ENCODE measurements at regions not wholly inside any gene's neighbourhood (a gene's known extent, or its start where the extent isn't known, plus 50 kb on each side); places are given as distances from the start of the nearest gene placed in this dataset.

DNA sequence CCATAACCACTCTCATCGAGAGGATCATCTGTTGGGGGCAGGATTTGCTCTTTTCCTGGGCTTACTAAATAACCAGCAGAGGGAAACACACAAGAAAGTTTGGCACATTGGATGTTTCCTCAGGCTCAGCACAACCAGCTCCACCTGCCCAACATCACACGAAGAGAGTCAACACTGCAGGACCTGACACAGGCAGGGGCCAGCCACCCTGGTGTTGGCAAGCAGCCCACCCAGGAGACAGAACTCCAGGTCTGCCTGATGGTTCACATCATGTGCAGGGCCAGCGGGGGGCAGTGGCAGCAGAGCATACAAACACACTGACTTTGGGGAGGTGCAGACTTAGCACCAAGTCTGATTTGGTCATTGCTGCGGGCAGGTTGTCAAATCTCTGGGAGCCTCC lies 182.3 kb upstream of the GALNT2 start:
- DNase-seq (ENCODE audit: low spot score) = no peak

DNA sequence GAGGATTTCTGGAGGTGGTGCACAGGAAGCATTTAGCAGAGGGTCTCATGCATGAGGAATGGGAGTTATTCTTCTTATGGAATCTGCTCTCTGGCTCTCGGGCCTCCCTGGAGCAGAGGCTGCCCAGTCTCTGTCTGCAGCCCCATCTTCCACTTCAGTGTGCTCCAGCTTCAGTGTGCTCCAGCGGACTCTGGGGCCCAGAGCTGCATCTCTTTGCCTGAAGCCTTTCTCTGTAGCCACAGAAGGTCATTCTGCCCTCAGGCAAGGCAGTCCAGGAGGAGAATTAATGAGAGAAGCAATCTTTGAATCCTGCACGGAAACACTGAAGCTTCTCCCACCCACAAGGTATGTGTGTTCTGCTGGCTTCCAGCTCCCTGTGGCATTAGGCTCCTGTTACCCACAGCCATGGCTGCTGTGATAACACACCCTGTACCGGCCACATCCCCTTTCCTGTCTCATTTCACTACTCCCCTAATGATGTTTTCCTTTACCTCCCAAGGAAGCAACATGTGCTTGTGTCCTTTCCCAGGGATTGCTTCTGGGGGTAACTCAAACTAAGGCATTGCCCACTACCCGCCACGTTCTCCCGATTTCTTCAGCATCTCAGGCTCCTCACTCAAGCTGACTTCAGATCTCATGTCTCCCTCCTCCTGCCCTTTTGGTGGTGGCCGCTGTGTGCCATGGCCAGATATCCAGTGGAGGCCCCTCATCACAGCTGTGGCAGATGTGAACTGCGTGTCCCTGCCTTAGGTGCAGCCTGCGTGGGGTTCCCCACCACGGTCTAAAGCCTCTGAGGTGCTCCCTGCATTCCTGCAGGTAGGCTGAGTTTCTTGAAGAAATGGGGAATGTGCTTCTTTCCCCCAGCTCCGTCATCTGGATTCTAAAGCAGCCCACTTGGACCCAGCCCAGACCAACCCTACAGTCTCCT lies 181.2 kb upstream of the GALNT2 start:
- DNase-seq (ENCODE audit: low spot score) = no peak

DNA sequence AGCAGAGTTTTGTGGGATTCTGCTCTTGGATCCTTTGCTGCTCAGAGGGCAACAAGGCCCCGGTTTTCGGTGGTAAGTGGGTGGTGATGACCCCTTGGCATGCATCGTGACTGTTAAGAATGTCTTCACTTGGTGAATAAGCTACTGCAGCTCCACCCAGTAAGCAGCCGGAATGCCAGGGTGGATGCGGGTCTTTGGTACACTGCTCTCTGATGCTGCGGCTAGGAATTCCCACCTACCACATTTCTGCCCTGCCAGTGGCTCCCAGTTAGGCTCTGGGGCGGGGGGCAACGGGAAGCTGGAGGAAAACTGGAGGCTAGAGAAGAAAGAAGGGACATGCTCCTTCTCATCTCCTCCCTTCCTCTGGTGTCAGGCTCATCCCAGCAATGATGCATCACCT lies 180.4 kb upstream of the GALNT2 start:
- DNase-seq (ENCODE audit: low spot score) = no peak

DNA sequence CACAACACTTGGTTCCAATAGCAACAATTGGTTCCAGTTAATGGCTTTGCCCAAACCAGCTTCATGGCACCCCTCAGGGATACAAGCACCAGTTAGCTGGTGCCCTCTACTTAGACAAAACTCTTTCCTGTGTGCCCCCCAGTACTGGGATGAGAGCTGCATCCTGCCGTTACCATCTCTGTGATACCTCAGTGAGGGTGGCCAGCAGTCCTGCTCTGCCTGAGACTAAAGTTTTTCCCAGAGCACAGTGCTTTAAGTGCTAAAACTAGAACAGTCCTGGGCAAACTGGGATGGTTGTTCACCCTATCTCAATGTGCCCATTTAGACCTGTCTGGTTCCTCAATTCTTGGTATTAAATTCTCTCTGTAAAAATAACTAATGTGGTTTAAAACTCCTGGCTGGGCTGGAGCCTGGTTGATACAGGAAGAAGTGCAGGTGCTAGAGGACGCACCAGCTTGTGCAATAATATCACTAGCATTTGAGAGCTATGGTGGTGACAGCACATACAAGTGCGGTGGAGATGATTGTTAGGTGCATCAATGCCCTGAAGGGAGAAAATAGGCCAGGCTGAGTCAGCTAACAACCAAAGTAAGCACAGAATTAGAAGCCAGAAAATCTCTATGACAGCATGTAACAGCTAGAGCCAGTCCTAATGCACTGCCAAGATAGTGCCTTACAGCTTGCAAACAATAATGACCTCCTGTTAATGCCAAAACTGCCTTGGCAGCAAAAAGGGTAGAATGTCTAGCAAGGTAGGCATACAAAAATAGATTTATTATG lies 179.8 kb upstream of the GALNT2 start:
- DNase-seq (ENCODE audit: low spot score) = no peak

DNA sequence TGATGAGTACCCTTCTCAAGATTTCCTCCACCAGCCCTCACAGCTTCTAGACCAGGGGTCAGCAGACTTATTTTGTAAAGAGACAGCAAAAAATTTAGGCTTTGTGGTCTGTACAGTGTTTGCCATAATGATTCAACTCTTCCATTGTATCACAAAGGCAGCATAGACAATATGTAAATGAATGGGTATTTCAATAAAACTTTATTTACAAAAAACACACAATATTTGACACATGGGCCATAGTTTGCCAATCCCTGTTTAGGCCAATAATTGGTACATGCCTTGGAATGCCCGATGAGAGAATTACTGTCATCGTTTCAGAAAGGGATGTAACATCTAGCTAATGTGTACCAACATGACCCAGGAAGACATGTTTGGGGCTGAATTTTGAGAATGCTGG lies 178.9 kb upstream of the GALNT2 start:
- no peak for DNase-seq (ENCODE audit: low spot score)

DNA sequence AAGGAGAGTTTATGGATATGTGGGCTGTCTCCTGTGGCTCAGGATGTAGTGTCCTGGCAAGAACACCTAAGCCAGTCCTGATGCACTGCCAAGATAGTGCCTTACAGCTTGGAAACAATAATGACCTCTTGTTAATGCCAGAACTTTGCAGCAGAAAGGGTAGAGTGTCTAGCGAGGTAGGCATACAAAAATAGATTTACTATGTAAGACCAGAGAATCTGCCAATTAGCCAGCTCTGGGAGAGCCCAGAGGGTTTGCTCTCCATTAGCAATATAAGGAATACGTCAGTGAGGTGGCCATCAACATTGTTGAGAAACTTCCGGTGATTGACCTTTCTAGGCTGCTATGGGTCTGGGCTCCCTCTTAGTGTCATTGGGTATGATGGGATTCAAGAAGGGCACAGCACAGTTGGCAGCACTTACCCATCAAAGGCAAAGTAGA lies 178.5 kb upstream of the GALNT2 start:
- DNase-seq (ENCODE audit: low spot score) = no peak

DNA sequence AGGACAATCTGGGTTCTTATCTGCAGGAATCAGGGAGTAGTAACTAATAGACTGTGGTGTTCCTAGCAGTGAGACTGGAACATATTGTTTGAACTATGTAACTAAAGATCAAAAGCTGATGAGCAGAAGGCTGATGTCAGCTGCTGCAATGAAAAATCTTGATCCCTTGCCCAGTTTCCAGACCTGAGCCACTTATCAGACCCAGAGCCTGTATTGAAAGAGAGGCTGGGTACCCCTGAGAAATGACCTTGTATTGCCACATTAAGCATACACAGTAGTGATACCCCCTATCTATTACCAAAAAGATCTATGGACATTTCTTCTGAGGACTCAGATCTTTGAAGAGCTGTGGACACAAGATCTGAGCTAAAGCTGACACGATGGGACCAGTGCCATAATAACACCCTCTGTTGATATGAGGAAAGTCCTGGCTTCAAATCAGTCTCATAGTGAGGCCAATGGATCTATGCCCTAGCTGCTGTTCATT lies 178.0 kb upstream of the GALNT2 start:
- DNase-seq (ENCODE audit: low spot score) = no peak

DNA sequence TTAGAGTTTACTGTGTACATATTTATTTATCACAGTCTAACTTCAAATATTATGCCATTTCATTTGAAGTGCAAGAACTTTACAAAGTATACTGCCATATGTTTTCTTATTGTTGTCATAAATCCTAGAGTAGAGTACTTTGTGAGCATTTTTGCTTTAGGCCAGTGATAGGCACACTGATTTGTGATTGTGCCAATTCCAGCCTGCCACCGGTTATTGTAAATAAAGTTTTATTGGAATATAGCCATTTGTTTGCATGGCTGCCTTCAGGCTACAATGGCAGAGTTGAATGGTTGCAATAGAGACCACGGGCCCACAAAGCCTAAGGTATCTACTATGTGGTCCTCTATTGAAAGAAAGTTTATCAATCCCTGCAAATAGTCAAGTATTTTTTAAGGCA lies 175.8 kb upstream of the GALNT2 start:
- no peak for DNase-seq (ENCODE audit: low spot score)

DNA sequence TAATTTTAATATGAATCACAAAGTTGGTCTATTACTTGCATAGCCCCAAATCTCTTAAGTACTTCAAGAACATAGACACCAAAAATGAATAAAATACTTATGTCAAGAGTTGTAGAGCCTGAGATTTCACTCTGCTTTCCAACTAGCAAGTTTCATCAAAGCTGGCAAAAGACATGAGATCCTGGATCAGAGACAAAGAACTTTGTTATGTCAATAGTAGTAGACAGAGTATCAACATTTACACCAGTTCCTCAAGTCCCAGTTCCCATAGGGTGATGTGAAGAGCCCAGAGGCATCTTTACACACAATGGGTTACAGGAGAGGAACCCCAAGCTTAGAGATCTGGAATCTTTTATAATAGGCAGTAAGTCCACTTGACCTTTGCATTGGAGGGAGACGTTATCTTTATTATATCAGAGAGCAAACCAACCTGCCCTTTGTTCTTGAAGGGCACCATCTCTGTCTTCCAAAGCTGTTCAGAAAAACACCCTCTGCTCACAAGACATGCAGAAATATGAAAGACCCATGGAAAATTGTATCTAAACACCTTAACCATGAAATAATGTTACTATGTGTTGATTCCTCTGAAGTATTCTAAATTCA lies 174.4 kb upstream of the GALNT2 start:
- peak; percentile 23 for DNase-seq (ENCODE audit: low spot score)

DNA sequence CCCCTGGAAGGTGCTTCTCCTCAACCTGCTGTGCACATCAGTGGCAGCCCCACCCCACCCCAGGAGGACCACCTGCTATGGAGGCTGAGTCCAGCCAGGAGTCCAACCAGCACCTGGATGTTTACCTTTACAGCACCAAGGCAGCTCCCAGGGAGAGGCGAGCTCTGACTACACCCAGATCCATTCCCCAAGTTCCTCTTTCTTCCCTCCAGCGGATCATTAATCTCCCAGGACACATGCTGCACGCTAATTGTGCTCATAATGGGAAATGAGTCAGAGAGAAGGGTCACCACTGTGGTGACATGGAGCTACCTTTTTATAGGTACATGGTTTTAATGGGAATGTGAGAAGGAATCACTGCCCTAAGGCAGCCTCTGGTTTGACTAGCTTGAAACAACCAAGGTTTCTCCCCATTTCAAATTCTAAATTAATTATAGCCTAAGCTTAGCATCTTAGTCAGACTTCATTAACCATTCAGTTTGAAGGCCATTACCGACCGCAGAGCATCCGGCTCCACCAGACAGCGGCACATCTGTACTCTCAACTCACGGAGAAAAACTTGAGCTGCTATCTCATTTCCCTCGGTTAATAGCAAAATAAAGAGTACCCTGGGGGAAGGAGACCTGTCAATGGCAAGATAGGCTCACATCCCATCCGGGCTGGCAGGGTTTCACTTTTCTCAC lies 173.1 kb upstream of the GALNT2 start:
- DNase-seq (ENCODE audit: low spot score) = peak; percentile 83

DNA sequence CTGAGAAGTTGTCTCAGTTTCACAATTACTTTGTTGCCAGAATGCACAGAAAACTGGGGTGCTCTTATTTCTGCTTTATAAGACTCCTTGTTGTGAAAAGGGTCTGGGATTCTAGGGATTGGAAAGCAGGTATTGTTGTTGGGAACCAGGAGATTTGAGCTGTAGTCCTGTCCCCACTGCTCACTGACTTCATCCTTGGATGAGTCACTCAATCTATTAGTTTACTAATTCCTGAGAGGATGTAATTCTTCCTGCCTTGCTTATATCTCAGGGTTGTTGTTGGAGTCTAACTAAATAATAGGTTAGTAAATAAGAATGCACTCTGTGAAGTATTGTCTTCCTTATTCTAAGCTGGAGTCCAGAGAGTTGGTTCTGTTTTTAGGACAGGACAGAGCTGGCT lies 172.5 kb upstream of the GALNT2 start:
- DNase-seq (ENCODE audit: low spot score) = peak; percentile 25

DNA sequence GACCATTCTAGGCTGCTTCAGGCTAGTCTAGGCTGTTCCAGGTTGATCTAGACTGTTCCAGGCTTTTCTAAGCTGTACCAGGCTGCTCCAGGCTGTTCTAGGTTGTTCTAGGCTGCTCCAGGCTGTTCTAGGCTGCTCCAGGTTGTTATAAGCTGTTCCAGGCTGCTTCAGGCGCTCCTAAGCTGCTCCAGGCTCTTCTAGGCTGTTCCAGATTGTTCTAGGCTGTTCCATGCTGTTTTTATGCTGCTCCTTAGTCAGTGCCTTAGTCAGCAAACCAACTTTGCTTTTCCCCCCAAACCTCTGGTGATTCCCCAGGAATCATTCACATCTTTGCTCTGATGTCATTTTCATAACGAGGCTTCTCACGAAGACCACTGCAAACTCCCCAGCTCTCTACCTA lies 171.4 kb upstream of the GALNT2 start:
- no peak for DNase-seq (ENCODE audit: low spot score)

DNA sequence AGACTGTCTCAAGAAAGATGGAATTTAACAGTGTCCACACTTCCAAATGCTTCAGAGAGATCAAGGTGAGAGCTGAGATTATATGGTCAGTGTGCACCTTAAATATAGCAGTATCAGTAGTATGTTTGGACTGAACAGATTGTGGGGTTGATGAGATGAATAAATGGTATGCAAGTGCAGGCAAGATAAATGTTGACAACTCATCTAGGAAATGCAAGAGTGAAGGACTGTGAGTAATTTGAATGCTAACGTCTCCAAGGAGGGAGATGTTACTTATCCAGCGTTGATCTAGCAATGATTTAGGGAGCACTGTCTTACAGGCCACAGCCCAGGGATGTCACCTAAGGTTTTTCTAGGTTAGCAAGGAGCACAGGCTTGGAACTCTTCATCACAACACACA lies 170.7 kb upstream of the GALNT2 start:
- DNase-seq (ENCODE audit: low spot score) = no peak

DNA sequence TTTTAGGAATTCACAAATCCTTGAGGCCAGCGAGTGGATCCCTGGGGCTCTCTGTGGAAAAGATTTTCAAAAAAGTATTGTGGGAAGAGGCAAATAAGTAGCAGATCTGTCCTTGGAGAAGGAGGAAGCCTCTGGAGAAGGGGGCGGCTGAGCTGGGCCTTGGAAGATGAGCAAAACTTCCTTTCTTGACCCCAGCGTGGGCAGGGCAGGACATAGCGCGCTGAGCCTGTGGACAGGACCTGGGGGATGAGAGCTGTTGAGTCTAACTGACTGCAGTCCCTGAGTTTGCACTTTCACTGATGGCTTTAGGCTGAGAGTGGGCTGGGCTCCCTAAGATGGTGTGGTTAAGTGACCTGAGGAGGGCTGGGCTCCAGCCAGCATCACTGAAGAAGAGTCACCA lies 170.2 kb upstream of the GALNT2 start:
- DNase-seq (ENCODE audit: low spot score) = no peak

DNA sequence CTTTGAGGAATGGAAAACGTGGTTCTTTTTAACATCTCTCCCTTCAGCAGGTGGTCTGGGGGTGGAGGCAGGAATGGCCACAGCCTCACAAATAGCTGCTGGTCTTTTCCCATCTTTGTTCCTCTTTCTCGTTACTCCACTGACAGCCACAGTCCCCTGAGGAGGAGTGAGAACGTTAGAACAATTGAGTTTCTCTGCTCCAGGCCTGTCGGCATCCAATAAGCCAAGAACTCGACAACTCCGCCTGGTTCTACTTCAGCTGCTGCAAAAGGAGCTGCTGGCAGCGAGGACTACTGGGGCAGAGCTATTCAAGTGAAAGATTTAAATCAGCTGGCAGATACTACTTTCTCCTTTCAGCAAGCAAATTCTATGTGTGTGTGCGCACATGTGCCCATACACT lies 169.5 kb upstream of the GALNT2 start:
- no peak for DNase-seq (ENCODE audit: low spot score)

DNA sequence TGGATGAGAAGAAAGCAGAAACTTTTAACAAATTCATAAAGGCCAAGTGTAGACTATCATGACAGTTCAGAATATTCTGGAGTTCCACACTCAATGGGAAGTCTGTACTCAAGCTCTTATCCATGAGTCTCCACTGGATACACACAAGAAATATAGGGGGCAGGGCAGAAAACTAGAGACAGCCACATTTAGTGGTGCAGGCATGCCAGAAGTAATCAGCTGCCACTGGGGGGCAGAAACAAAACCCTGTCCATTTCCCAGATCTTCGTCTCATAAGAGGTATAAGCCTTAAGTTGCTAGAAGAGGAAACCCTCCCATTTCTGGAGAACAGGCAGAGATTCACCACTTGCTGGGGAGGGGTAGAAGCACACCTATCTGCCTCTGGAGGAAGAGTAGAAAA lies 166.8 kb upstream of the GALNT2 start:
- no peak for DNase-seq (ENCODE audit: low spot score)

DNA sequence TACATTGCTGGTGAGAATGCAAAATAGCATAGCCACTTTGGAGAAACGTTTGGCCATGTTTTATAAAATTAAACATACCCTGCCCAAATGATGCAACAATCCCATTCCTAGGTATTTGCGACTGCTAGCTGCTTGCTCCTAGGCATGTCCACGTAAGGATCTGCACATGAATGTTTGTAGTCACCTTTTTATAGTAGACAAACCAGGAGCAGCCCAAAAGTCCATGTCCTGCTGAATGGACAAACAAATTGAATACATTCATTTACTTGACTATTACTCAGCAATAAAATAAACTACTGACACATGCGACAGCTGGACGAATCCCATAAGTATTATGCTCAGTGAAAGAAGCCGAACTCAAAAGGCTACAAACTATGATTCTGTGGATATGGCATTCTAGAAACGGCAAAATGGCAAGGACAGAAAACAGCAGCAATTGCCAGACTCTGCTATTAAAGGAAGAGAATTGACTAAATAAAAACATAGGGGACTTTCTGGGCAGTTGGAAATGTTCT lies 161.9 kb upstream of the GALNT2 start:
- no peak for DNase-seq (ENCODE audit: low spot score)

DNA sequence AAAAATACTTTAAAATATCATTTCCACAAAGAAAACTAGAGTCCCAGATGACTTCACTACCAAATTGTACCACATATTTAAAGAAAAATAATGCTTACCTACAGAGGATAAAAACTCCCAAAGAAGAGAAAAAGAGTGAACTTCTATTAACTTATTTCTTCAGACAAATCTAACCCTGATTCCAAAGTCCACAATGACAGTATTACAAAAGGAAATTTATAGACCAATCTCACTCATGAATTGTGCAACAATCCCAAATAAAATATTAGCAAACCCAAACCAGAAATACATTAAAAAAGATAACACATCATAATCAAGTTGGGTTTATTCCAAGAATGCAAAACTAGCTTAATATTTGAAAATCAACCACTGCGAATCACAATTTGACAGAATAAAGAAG lies 161.4 kb upstream of the GALNT2 start:
- DNase-seq (ENCODE audit: low spot score) = no peak

DNA sequence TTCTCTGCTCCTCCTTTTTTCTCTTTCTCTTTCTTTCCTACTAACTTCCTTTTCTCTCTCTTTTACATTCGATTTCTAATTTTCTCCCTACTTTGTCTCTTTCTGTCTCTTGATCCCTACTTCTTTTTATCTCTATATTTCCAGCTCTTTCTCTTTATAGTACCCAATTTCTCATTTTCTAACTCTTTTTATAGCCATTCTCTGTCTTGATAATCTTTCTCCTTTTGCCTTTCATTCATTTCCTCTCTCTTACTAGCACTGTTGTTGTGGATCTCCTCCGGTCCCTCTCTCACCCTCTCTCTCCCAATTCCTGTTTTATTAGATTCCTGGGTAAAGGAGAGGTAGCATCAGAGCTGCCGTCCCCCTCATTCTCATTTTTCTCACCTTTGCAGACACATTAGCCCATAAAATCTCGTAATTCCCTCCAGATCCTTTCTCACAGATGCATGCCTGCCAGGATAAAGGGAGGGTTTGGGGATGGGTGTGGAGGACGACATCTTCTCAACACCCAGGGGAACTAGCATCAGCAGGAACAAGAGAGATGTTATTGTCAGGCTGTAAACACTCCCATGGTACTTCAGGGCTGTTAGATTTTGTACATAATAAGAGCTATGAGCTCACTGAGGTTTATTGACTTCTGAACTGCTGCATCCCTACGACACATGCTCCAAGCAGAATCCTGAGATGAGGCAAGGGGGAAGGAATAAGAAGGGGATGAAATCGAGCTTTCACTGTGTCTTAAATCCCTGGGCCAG lies 159.0 kb upstream of the GALNT2 start:
- no peak for DNase-seq (ENCODE audit: low spot score)

DNA sequence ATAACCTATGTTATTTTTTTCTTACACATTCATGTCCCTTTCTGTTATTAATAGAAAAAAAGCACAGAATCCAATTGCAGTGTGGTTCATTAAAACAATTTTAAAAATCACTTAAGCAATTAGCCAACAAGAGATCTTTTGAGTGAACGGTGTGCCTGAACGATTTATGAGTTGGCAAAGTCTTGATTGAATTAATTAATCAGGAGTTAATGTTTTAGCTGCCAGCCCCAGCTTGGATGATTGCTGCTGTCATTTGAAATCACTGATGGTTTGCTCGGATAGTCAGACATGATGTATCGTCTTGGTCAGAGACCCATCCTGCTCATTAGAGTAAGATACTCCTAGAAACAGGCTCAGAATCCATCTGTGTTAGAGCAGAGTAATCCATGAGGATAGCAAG lies 158.3 kb upstream of the GALNT2 start:
- no peak for DNase-seq (ENCODE audit: low spot score)

DNA sequence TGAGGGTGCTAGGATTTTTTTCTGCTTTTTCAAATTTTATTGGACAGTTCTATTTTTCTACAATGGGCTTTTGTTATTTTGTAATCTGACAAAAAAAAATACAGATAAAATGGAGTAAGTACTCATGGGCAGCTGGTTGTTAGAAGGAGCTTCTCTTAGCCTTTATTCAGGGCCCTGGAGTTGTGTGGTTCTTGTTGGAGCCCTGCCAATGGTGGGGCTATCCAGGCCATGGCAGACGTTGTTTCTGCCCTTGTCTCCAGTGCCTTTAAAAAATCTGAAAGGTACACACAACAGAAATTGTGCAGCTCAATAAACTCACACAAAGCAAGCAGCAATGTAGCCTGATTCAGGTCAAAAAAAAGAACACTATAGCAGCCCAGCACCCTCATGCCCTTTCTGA lies 153.5 kb upstream of the GALNT2 start:
- DNase-seq (ENCODE audit: low spot score) = no peak

Measured in HT-29 (cell line).